Stimulated activated CD4-positive, alpha-beta T cell treated with anti-CD3 and anti-CD28 coated beads, TNF-alpha, amount 100 ng/mL, for 1 hour (primary cell): ENCODE measurements at regions not wholly inside any gene's neighbourhood (a gene's known extent, or its start where the extent isn't known, plus 50 kb on each side); places are given as distances from the start of the nearest gene placed in this dataset.

ENCODE experiments used
- DNase-seq, 3 donors: peaks; one replicate each; pipeline ENCODE4 v3.0.0-alpha.2; 2020; ENCODE audit warnings: low read depth in 3 of 3, low spot score in 1 of 3

- no peak for DNase-seq
These were observed 56.7 kb upstream of the GUCA2B start for GRCh38 chr1:42096554-42096953.

- no peak for DNase-seq
These were observed 64.0 kb upstream of the GUCA2B start for GRCh38 chr1:42089246-42089645.

- DNase-seq = no peak
These were observed 67.1 kb upstream of the GUCA2B start for GRCh38 chr1:42086146-42086545.

- no peak for DNase-seq
These were observed 67.6 kb upstream of the GUCA2B start for GRCh38 chr1:42085596-42085995.

- DNase-seq = no peak
These were observed 71.7 kb upstream of the GUCA2B start for GRCh38 chr1:42081475-42081874.

- no peak for DNase-seq
These were observed 78.0 kb upstream of the GUCA2B start for GRCh38 chr1:42075179-42075578.

- no peak for DNase-seq
These were observed 82.2 kb upstream of the GUCA2B start for GRCh38 chr1:42070996-42071395.

GRCh38 chr1:42057800-42058199 is 95.4 kb upstream of the GUCA2B start:
- no peak for DNase-seq

- no peak for DNase-seq
These were observed 96.8 kb upstream of the GUCA2B start for GRCh38 chr1:42056460-42056859.

- DNase-seq = no peak
These were observed 98.1 kb upstream of the GUCA2B start for GRCh38 chr1:42055061-42055460.

- DNase-seq = no peak
These were observed 101.0 kb upstream of the GUCA2B start for GRCh38 chr1:42052072-42052699.

GRCh38 chr1:42047508-42047880 is 105.7 kb upstream of the GUCA2B start:
- DNase-seq = no peak

- DNase-seq = no peak
These were observed 106.3 kb upstream of the GUCA2B start for GRCh38 chr1:42046761-42047507.

- DNase-seq = no peak
These were observed 108.9 kb upstream of the GUCA2B start for GRCh38 chr1:42044346-42044745.

GRCh38 chr1:42043811-42044210 is 109.4 kb upstream of the GUCA2B start:
- DNase-seq = no peak

GRCh38 chr1:42043182-42043581 is 110.0 kb upstream of the GUCA2B start:
- no peak for DNase-seq

GRCh38 chr1:42041031-42041430 is 112.2 kb upstream of the GUCA2B start:
- no peak for DNase-seq

- no peak for DNase-seq
These were observed 113.1 kb upstream of the GUCA2B start for GRCh38 chr1:42040159-42040558.

- DNase-seq = no peak
These were observed 114.9 kb upstream of the GUCA2B start for GRCh38 chr1:42038261-42038660.

GRCh38 chr1:42037586-42037985 is 115.6 kb upstream of the GUCA2B start:
- no peak for DNase-seq

GRCh38 chr1:42037161-42037560 is 116.0 kb upstream of the GUCA2B start:
- DNase-seq = no peak

- DNase-seq = peak; percentile 94 to 100 (median 96)
These were observed 117.2 kb upstream of the GUCA2B start for GRCh38 chr1:42035830-42036604.
